HG03139 (cell line): ENCODE measurements at regions not wholly inside any gene's neighbourhood (a gene's known extent, or its start where the extent isn't known, plus 50 kb on each side); places are given as distances from the start of the nearest gene placed in this dataset.
A peak's percentile ranks its signal among the peaks of the same experiment; 100 is the strongest.
"Not testable (repeated sequence)": the region's sequence is repeated elsewhere in the genome, so short reads cannot be mapped to it uniquely, and the experiment has no call there.

Experiments used
- ATAC-seq: cut with Tn5 transposase; IDR thresholded peaks from one replicate; pipeline ENCODE4 v1.9.1; 2021; ENCODE audit not compliant: unreplicated experiment

DNA sequence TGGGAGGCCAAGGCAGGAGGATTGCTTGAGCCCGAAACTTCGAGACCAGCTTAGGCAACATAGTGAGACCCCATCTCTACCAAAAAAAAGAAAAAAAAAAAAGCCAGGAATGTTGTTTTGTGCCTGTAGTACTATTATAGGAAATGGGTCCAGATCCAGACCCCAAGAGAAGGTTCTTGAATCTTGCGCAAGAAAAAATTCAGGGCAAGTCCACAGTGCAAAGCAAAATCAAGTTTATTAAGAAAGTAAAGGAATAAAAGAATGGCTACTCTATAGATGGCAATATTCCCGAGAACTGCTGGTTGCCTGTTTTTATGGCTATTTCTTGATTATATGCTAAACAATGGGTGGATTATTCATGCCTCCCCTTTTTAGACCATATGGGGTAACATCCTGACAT, 51.2 kb upstream of the RDX start:
- ATAC-seq: no peak

DNA sequence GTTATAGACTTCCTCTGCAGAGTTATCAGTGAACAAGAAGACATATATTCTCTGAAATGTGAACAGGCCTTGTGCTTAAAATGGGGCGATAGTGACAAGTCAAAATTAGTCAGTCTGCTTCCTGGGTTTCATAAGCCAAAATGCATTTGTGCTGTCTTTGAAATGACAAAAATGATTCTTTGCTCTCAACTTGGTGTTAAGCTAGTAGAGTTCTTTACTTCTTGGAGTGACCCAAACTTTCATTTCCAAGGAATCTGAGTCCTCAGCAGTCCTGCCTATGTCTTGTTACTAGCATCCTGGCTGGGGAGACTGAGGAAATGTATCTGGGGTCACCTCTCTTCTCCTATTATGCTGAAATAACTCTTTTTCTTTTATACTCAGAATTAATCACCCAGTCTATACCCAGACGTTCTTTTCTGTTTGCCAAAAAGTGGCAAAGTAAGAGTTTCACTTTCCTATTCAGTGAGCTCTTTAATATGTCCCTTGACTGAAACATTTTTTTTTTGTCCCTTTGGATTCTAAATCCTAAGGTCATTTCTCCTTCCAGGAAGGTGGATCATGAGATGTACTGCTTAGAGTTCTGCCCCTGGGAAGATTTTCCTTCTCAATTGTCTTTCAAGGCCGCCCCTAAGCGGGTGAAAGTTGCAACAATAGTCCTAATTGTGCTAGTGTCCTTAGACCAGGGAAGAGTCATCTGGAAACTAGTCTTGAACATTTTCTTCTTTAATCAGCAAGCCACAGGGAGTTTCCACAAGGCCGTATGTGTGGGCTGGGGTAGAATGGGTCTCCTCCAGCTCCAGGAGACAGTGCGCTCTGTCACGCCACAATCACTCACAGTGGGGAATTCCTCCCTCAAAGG, 53.0 kb upstream of the RDX start:
- ATAC-seq: peak; percentile 64

DNA sequence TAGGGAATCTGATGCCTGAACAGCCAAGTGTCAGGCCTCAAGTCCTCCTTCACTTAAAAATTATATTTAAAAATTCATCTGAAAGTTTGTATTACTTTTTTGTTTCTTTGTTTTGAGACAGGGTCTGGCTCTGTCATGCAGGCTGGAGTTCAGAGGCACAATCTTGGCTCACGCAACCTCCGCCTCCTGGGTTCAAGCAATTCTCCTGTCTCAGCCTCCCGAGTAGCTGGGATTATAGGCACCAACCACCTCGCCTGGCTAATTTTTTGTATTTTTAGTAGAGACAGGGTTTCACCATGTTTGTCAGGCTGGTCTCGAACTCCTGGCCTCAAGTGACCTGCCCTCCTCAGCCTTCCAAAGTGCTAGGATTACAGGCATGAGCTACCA, 53.6 kb upstream of the RDX start:
- not testable (repeated sequence) for ATAC-seq

DNA sequence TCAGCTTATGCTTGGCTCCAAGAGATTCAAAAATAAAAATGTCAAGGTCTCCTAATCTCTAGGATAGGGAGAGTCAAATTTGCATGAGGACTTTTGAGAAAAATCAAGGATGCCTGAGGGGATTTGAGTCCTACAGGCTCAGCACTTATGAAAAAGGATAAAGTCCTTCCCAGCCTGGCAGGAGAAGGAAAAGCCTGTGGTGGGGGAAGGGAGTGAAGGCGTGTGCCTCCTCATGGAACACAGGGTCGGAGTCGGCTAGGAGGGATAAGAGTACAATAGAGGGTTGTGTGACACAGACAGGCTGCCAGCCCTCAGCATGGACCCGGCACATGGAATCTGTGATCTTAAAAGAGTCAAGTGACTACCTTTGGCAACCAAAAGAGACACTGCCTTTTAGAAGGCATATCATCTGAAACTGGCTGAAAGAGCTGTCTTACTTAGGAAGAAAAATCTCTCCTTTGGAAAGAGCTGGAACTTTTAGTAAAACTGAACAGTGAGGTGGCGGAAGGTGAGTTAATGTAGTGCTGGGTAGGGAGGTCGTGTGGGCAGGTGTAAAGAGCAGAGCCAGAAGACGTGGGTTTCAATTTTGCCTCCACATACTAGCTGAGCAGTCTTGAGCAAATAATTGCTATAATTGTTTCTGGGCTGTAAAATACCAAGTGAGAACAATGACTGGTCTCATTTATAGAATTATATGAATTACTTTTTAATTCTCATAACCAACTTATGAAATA, 58.8 kb upstream of the RDX start:
- ATAC-seq: no peak

DNA sequence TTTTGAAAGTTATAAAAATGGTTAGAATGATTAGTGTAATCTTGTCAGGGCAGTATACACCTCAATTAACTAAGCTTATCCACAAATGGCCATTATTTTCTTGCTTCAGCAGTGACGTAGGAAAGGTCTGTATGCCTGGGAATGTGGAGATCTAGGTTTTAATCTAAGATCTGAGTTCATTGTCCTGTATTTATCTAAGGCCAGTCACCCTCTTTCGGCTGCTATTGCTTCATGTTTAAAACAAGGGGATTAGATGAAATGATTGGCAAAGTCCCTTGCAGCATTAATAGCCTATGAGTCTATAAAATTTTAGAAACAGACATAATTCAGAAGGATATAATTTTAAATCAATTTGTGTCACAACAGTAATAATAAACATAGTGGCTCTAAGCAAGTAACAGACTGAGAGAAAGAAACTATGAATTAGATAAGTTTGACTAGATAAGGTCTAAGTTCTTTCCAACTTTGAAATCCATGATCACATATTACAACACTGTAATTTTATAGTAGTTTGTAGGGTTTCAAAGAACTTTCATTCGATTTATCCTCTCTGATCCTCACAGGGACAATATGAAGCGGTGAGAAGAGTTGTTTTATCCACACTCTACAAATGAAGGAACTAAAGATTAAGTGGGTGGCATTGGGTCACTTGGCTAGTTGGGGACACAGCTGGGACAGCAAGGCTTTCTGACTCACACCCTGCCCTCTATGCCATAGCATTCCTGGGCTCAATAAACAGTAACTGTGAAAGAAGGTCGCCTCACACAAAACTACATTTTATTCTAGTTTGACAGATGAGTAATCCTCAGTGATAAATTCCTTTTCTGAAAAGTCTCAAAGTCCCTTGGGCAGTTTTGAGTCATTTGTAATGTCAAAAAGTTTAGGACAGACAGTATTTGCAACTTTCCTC, 60.6 kb upstream of the RDX start:
- ATAC-seq: no peak

DNA sequence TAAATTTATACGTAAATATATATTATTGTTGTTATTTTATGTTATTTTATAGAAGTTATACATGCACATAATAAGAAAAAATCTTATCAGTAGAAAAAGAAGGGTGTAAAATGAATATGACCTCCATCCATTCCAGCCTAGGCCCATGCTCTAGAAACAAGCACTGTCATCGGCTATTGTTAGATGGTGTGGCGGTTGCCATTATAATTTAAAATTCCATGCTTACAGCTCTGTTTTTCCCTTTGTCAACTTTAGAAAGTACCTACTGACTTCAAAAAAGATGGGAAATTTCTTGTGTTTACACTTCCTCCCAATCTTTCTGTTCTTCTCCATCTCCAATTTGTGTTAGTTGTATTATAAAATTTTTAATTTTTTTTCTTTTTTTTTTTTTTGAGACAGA, 61.9 kb upstream of the RDX start:
- no peak for ATAC-seq

DNA sequence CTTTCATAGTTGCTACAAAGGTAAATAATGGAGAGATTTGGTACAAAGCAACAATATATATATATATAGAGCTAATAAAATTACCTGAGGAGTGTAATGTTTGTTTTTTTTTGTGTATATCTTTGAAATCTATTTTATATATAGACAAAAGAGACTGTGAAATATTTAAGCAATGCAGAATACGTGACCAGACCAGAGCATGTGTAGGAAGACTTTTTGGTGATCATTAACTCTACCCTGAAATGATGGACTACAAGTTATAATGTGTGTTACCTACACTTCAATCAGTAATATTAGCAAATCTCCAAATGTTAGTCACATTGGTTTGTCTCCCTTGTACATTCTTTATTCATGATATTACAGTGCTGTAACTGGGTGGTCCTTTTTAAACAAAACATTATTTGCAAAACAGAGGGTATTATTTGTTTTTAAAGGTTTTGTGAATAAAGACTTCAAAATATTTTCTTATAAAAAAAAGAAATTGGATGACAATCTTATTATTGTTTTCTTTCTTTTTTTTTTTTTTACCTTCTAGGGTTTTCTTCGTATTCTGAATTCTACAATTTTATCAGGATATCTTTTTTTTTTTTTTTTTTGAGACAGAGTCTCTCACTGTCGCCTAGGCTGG, 64.5 kb upstream of the RDX start:
- ATAC-seq: not testable (repeated sequence)

DNA sequence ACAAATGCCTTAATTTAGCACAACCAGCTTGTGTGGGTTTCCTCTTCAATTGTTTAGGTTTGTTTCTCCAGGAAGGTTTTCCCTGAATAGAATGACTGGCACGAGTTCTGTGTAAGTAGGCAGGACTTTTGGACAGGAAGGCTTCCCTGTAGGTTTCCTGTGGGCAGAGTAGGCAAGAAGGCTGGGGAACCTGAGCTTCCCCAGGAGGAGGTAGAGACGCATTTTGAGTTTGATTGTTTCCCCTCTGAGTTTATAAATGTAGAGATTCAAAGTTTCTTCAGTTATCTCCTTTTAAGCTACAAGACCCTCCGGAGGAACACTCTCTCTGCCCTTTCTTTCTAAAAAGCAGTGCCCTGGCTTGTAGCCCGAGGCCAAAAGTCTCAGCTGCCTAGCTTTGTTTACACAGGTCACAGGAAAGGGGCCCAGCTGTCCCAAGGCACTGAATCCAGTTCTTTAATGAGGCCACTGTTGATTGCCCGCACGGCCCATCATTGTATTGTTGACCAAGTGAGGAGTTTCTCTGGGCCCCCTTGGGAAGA, 66.6 kb upstream of the RDX start:
- no peak for ATAC-seq

DNA sequence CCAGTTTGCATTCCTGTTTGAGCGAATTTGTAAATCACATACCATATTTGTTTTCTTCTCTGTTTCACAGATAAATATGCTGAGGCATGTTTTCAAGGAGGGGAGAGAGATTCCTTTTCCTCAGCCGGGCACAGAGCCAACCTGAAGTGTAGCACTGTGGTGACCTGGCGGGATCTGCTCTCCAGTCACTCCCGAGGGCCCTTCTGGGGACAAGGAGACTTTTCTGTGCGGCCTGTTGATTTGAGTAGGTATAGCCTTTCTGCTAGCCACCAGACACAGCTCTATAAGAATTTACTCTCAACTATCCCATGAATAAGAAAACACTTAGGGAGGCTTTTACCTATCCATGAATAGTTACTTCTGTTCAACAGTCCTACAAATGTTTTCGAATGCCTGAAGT, 63.5 kb upstream of the FDX1 start:
- ATAC-seq: no peak

DNA sequence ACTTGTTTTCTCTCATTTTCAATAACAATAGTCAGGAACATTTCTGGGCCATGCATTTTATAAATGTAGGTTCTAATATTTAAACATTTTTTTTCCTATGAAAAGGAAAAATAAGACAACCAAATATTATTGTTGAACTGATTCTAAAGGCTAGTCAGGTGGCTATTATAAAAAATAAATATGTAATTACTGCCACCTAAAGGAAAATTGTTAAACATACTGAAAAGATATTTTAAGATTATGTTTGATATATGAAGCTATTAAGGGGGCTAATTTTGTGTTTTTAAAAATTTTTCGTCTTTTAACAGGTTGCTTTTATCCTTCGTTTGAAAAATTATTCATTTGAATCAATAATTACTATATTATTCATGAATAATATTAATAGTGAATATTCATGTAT, 62.2 kb upstream of the FDX1 start:
- no peak for ATAC-seq

DNA sequence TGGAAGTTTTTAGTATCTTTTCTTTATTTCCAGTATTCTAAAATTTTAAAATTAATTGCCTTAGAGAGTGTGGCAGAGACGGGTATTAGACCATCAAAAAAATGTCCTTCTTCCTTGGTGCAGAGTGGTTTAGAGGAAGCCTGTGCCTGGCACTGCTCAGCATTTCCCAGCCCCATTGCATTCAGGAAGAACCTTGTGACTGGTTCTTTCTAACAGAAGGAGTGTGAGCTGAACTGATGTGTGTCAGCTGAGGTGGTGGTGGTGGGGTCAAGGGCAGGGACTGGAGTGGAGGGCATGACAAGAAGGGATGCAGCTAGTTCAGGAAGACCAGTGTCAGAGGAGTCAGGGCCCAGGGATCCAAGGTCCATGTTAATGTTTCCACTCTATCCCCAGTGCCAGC, 58.7 kb upstream of the FDX1 start:
- ATAC-seq: no peak

DNA sequence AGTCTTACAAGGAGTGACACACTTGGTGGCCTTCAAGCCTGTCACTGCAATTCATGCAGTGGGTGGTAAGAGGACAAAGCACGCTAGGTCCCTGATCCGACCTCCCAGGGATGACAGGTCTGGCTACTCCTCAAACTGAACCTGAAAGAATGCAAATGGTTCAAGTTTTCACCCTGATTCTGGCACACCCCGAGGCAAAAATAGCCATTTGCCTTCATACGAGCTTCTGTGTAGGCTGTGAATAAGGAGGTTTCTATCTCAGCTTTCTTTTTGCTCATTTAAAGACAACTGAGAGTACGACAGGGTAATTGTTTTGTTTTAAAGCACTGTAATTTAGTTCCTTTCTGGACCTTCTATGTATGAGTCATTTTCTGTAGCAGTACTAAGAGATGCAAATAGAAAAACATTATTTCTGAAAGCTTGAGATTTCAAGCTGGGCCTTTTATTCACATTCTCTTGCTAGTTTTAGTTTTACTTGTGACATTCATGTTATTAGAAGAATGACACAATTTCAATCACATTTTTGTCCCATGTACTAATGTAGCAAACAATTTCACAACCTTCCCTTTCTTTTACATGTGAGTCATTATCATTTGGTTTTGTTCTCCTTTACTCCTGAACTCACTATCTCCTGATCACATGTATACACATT, 56.6 kb upstream of the FDX1 start:
- peak; percentile 75 for ATAC-seq

DNA sequence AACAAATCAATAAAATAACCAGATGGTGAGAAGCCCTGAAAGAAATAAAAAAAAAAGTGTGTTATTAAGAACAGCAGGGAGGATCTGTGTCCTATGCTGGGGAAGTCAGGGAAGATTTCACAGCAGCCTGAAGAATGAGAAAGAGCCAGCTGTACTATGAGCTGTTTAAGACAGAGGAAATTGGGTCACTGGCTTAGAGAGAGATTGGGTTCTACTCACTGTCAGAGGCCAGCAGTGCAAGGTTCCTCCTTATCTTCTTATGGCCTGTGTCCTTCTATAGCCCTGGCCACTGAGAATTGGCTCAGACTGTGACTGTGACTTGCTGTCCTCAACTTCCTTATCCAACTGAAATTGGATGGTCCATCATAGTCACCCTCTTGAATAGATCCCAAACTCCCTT, 54.8 kb upstream of the FDX1 start:
- no peak for ATAC-seq

DNA sequence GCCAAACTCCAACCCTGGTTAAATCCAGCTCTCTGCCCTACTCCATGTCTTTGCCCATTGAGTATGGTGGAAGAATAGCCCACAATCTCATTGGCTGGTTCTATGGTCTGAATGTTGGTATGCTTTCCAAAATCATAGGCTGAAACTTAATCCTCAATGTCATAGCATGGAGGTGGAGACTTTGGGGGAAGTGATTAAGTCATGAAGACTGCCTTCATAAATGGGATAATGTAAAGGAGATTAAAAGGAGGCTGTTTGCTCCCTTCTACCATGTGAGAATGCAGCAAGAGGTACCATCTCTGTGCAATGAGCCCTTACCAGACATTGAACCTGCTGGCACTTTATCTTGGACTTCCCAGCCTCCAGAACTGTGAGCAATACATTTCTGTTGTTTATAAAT, 54.4 kb upstream of the FDX1 start:
- no peak for ATAC-seq

DNA sequence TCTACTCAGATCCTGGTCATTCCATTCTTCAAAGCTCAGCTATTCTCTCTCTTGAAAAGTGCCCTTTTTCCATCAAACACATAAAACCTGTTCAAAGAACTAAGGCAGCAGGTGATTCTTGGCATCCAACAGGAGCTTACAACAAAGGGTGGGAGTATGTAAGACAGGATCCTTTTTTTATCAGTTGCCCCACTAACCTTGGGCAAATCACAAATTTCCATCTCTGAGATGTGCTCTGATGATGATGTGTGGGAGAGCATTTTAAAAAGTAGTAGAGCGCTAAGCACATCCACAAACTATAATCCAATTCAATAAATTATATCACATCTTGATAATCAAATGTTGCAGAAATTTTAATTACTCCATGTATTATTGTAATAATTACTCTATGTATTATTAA, 53.7 kb upstream of the FDX1 start:
- ATAC-seq: no peak

DNA sequence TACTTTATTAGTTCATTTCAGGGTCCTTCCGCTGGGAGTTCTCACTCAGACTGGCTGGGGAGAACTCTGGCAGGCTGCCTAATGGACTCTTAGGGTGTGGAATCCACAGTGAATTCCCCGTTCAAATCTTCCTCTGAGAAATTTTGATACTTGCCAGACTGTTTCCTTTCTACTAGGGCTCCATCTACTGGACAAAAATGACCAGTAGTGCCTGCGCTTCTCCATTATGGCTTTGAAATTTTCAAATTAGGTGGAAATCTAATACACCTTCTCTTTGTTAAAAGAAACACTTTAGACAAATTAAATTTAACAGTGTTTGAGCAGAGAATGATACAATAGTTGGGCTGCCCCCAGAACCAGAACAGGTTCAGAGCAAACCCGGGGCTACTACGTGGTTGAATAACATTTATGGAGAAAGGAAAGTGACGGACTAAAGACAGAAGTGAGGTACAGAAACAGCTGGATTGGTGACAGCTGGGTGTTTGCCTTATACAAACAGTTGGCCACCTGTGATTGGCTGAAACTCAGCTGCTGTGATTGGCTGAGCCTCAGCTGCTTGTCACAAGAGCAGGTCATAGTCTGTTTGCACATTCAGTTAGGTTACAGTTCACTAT, 52.9 kb upstream of the FDX1 start:
- ATAC-seq: peak; percentile 35

DNA sequence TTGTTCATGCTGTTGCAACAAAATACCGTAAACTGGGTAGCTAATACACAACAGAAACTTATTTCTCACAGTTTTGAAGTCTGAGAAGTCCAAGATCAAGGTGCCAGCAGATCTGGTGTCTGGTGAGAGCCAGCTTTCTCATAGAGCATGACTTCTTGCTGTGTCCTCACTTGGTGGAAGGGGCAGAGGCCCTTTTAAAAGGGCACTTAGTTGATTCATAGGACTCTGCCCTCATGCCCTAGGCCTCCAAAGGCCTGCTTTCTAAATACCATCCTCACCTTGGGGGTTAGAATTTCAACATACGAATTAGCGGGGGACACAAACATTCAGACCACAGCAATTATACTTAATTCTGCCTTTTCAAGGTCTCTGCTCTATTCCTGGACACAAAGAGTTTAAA, 52.3 kb upstream of the FDX1 start:
- ATAC-seq: no peak

DNA sequence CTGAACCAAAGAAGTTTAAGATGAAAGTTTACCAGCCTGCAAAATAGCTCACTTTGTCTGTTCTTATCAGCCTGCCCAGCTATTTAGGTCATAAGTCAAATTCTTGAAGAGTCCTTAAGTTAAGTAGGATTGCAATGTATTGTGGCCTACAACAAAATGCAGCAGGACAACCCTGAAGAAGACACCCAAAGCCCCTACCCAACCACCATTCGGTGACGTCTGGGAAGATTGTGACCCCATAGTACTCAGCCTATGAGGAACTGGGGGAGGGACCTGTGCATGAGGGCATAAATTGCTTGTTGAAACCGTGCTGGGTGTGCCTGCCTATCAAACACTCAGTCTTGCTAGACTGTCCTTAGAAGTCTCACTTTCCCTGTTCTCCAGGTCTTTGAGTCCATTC, 50.5 kb upstream of the FDX1 start:
- ATAC-seq: no peak

DNA sequence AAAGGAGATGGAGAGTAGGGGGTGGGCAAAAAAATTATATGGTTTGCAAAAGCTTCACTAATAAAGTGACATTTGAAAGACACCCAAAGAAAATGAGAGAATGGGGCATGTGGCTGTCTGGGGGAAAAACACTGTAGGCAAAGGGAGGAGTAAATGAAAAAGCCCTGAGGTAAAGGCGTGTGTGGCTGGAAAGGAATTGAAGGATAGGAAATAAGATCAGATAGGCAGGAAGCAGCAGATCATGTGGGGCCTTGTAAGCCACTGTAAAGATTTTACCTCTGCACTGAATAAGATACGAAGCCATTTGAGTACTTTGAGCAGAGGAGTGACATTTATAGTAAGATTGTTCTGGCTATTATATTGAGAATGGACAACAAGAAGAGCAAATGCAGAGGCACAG, 49.8 kb upstream of the FDX1 start:
- ATAC-seq: no peak
